Germinal center (tissue), 1 donor: ENCODE measurements at regions not wholly inside any gene's neighbourhood (a gene's known extent, or its start where the extent isn't known, plus 50 kb on each side); places are given as distances from the start of the nearest gene placed in this dataset.
"Not testable (repeated sequence)": the region's sequence is repeated elsewhere in the genome, so short reads cannot be mapped to it uniquely, and the experiment has no call there.

Source experiments
- DNase-seq: peaks from one replicate; pipeline ENCODE4 v3.0.0; 2012; ENCODE audit warnings: mixed read lengths, low spot score

GRCh38 chr5:37962389-37962788, 122.5 kb upstream of the GDNF start:
- no peak for DNase-seq

DNA sequence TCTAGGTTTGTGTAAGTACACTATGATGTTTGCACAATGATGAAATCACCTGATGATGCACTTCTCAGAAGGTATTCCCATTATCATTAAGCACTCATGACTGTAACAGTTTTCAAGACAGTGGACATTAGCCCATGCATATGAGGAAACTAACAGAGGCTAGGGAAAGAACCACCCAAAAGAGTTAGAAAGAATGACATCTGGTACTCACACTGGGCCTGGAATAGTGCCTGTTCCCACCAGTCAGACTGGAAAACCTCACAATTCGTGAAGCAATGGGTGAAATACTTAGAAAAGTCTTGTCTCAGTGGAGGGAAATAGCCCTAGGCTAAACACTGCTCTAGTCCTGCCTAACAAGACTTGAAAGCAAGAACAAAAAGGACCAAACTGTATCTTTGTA, 117.4 kb upstream of the GDNF start:
- DNase-seq = no peak

DNA sequence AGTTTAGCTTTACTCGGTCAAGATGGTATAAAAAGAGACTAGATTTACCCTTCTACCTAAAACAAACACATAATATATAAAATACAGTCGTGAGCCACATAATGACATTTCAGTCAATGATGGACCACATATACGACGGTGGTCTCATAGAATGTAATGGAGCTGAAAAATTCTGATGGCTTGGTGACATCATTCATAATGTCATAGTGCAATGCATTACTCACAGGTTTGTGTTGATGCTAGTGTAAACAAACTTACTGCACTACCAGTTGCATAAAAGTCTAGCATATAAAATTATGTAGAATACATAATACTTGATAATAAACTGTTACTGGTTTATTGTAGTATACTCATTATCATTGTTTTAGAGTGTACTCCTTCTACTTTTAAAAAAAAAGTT, 115.9 kb upstream of the GDNF start:
- no peak for DNase-seq

- no peak for DNase-seq
These were observed 114.7 kb upstream of the GDNF start for GRCh38 chr5:37954561-37954960.

- no peak for DNase-seq
These were observed 112.3 kb upstream of the GDNF start for GRCh38 chr5:37951946-37952721.

- DNase-seq = no peak
These were observed 110.6 kb upstream of the GDNF start for GRCh38 chr5:37950436-37950835.

DNA sequence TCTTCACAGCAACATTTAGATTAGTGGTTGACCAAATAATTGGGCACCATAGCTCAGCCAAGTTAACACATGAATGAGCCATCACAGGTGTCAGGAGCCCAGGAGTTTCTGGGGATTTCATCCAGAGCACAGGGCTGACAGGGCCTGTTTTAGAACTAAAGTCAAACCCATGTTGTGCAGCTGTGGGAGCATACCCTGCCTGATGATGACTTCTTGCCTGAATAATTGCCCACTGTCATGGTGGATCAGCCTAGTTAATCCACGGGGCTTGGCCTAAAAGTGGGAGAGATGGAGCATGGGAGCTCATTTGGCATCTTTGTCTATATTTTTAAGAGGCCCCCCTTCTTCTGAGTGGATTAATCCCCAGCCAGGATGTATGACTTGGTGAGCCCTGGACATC, 105.6 kb upstream of the GDNF start:
- DNase-seq = no peak

DNA sequence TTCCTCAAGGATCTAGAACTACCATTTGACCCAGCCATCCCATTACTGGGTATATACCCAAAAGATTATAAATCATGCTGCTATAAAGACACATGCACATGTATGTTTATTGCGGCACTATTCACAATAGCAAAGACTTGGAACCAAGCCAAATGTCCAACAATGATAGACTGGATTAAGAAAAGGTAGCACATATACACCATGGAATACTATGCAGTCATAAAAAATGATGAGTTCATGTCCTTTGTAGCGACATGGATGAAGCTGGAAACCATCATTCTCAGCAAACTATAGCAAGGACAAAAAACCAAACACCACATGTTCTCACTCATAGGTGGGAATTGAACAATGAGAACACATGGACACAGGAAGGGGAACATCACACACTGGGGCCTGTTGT, 103.3 kb upstream of the GDNF start:
- not testable (repeated sequence) for DNase-seq

DNA sequence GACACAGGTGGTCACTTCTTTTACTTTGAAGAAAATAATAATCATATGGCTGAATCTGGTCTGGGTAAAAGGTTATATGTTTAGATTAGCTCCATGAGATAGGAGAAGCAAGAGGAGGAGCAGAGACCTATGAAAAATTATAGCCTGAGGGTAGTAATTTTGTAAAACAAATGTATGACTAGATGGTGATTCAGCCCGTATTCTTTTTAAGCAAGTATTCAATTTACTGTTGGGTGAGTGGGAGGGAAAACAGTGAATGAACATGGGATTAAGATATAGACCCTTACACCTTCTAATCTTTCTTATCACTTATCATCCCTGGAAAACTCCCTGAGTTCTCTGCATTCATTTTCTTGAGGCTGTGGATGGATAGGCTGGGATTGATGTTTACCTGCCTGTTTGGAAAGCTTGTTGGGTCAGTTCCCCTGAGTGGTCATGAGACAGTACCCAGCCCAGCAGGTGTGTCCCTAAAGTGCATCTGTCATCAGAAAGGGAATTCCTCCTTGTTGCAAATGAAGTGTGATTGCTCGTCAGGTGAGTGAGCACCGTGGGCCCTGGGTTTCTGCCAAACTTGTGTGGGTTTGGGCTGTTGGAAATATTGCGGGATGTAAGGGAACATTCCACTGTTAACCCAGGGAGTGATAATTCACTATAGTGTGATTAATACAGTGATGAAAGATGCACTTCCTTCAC, 101.2 kb upstream of the GDNF start:
- no peak for DNase-seq

DNA sequence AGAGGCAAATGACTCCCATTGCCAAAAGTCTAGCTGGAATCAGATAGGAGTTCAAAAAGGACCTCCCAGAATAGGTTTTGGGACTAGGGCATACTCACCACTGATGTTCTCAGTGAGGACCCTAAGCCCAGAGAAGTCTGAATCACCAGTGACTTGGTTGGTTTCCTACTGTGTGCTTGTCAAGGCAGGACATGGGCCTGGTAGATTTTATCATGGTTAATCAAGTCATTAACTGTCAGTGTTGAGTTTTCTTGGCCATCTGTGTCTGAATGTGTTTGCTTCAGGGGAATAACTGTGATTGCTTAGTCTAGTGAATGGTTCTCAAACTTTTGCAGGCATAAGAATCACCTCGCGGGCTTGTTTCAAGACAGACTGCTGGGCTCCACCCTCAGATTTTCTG, 99.0 kb upstream of the GDNF start:
- DNase-seq = no peak

DNA sequence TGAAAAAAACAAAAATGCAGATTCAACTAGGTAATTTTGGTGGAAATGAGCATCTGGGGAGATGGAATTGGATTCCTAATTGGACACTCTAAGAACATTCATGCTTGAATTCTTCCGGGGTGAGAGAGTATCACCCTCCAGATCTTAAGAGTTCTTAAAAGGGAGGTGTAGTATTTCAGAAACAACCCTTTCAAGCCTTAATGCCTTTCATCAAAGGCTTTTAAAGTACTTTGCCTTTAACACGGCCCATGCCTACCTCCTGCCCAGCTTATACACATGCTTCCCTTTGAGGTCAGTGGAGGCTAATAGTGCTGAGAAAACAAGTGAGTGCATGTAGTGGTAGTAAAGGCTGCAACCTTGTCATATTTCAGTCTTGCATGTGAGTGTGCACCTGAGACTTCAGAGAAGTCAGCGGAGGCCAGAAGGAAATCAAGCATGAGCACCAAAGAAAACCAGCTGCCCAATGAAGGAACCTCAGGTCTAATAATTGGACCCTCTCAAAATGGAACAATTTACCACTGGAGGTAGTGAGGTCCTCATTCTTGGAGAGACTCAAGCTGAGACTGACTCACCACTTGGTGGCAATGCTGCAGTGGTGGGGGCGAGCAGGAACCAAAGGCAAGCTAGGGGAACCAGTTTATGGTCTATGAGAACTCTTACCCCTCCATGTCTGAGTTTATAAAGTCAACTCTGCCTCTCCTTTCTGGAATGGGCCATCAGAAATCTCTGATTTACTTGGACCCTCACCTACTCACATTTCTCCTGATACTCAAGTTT, 98.4 kb upstream of the GDNF start:
- no peak for DNase-seq

DNA sequence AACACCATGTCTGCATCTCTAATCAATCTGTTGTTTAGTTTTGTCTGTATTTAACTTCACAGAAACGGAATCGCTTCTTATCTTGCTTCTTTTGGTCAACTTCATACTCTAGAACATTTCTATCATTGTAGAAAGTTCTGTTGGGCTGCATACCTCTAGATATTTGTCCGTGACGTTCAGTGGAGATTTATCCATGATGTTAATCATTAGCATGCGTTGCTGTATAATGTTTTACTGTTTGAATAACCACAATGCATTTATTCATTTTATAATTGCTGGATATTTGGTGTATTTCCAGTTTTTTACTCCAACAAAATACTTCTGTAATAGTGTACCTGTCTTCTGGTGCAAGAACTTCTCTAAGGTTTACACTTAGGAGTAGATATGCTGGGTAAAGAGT, 96.2 kb upstream of the GDNF start:
- DNase-seq = no peak

DNA sequence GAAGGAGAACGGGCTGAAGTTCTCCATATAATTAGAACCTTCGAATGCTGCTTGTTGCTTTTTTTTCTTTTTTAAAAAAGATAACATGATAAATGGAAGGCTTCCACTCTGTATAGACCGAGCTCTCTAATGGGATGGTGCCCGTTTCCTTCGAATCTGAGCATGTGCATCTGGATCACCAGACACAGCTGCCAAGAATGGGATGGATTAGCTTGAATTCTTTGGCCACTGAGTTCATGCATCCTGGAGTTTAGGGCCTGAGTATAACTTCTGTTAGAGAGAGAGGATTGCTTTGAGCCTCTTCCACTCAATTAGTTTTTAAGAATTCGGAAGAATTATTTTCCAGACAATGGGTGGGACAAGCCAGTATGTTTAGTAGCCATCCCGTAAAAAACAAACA, 93.7 kb upstream of the GDNF start:
- no peak for DNase-seq

DNA sequence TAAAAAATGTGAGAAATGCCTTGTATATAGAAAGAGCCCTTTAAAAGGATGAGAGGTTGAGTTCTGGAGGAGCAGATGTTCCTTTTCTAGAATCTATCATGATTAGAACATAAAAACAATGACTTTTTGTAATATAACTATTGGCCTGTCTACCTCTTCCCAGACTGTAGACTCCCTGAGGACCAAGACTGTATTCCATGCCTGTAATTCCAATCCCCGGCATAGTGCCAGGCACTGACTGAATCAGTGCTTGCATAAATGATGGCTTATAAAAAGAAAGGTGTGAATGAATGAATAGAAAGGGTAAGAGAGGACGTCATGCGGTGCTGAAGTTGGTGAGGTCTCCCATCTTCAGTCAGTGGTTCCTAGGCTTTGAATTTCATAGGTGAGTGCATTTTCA, 92.6 kb upstream of the GDNF start:
- no peak for DNase-seq

DNA sequence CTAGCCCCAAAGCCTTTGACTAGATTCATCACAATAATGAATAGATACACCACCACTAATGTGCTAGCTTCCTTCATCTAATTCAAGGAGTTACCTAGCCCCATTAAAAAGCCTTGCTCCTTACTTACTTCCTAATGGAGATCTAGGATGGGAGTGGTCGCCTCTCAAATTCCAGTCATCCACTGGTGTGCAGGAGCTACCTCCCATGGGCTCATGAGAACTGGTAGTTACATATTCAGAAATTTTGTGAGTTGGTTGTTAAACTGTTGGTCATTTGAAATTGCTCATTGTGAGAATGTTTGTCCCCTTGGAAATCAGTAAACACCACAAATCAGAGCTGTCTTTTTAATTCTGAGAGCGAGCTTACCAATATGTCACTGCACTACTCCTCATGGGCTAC, 91.7 kb upstream of the GDNF start:
- no peak for DNase-seq

GRCh38 chr5:37930350-37930749, 90.5 kb upstream of the GDNF start:
- no peak for DNase-seq

GRCh38 chr5:37929791-37930190, 90.0 kb upstream of the GDNF start:
- no peak for DNase-seq

- DNase-seq = not testable (repeated sequence)
These were observed 87.9 kb upstream of the GDNF start for GRCh38 chr5:37927753-37928152.

DNA sequence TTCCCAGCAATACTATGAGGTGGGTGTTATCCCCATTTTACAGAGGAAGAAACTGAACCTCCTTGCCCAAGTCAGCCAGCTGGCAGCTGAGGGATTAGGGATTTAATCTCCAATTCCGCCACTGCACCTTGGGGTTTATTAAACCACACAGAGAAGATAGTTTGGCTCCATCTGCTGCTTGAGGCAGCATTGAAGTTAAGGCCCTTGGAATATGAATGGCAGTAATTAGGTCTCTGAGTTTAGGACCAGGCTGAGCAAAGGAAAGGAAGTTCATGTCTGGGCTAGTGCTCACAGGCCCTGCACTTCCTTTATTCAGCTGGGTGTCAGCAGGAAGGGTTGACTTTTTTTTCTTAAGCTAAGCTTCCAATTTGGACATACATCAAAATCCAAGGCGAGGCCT, 86.9 kb upstream of the GDNF start:
- DNase-seq = no peak

- no peak for DNase-seq
These were observed 81.6 kb upstream of the GDNF start for GRCh38 chr5:37921452-37921851.

DNA sequence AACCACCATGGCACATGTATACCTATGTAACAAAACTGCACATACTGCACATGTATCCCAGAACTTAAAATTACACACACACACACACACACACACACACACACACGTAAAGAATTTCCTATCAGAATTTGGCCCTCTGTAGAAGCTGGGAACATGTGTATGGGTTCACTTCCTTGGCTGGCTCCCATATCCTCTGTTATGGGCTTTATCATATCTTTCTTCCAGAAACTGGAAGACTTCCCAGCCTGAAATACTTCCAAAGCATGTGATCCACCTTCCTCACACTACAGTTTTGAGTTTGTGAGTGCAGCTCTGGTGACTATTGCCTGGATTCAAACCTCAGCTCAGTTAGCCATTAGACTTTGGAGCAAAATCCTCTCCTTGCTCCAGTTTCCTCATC, 78.6 kb upstream of the GDNF start:
- no peak for DNase-seq

- DNase-seq = no peak
These were observed 76.7 kb upstream of the GDNF start for GRCh38 chr5:37916525-37916924.

GRCh38 chr5:37915097-37915736, 75.4 kb upstream of the GDNF start:
- DNase-seq = no peak
